Cardiac muscle cell (in vitro differentiated cells and primary cell): ENCODE measurements at regions not wholly inside any gene's neighbourhood (a gene's known extent, or its start where the extent isn't known, plus 50 kb on each side); places are given as distances from the start of the nearest gene placed in this dataset.
"Not testable (repeated sequence)": the region's sequence is repeated elsewhere in the genome, so short reads cannot be mapped to it uniquely, and the experiment has no call there.

Experiments
- DNase-seq, 2 donors: peaks; one replicate each; pipeline versions ENCODE4 v3.0.0 to v3.0.0-alpha.2; 2010 to 2017; ENCODE audit warnings: low read depth in 1 of 2, low spot score in 1 of 2
- H3K27ac ChIP-seq: fragments of 200-600 bp; sonication (generic); 2 replicates; pipeline ENCODE4 v1.5.1; 2016
- H3K27me3 ChIP-seq: fragments of 200-600 bp; sonication (generic); 2 replicates; pipeline ENCODE4 v1.6.0; 2016; ENCODE audit warnings: control low read depth
- H3K36me3 ChIP-seq: fragments of 200-600 bp; sonication (generic); 2 replicates; pipeline ENCODE4 v1.5.1; 2016; ENCODE audit warnings: control low read depth
- H3K4me1 ChIP-seq: fragments of 200-600 bp; sonication (generic); 2 replicates; pipeline ENCODE4 v1.8.1; 2017; ENCODE audit warnings: low read depth, mild to moderate bottlenecking, mixed run types
- H3K4me3 ChIP-seq: fragments of 200-600 bp; sonication (generic); 2 replicates; pipeline ENCODE4 v1.5.1; 2016; ENCODE audit warnings: mild to moderate bottlenecking
- H3K9me3 ChIP-seq: fragments of 200-600 bp; sonication (generic); 2 replicates; pipeline ENCODE4 v1.5.1; 2017; ENCODE audit warnings: low read depth, mild to moderate bottlenecking, control low read depth
- CTCF ChIP-seq: IDR thresholded peaks from 2 replicates; pipeline ENCODE4 v1.5.1; 2012; ENCODE audit warnings: low read depth, mild to moderate bottlenecking, low read length

GRCh38 chr10:44576702-44577191 is 191.8 kb upstream of the CXCL12 start:
- H3K36me3 ChIP-seq: no peaks in the 10 kb centered on the region
- H3K4me1 ChIP-seq: no peaks in the 10 kb centered on the region
- TF ChIP-seq CTCF: no peak
- no peaks in the 10 kb centered on the region for H3K9me3 ChIP-seq
- no peak overlapping the region for H3K27ac ChIP-seq
- peak in 1 of 2 donors; percentile 79 for DNase-seq
- no peak overlapping the region for H3K4me3 ChIP-seq
- no peaks in the 10 kb centered on the region for H3K27me3 ChIP-seq

DNA sequence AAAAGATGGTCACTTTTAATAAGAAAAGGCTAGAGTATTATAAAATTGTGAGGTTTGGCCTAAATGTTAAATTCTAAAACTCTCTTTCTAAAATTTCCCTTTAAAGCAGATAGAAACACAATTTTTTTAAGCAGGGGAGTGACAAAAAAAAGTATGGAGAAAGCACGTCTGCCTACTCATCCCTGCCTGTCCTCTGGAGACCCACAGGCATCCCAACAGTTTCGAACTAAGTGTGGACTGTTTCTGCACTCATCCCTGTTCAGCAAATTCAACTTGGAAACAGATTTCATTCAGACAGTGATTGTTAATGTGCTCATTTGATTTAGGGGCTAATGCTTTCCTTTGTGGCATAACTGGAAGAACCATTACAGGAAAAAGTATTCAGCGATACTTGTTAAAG is 192.6 kb upstream of the CXCL12 start:
- no peaks in the 10 kb centered on the region for H3K27me3 ChIP-seq
- no peaks in the 10 kb centered on the region for H3K4me1 ChIP-seq
- no peak overlapping the region for H3K27ac ChIP-seq
- H3K4me3 ChIP-seq: no peak overlapping the region
- H3K36me3 ChIP-seq: no peaks in the 10 kb centered on the region
- H3K9me3 ChIP-seq: no peaks in the 10 kb centered on the region
- no peak for DNase-seq
- TF ChIP-seq CTCF: no peak

DNA sequence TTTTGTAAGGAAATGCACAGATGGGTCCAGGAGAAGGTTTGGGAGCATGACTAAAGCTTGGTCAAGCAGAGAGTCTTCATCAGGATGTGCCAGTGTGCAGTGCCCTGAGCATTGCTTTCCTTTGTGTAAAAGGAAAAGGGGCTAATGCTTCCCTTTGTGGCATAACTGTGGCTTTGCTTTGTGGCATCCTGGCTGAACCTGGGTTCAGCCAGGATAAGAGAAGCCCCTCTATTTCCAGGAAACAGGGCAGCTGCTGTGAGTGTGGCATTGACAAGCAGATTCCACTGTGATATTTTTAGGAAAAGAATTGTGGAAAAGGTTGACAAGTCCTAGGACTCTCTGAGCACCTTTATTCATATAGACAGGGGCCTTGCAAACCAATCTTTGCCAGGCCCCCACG is 193.4 kb upstream of the CXCL12 start:
- TF ChIP-seq CTCF: no peak
- no peak for DNase-seq
- Histone ChIP-seq H3K4me1 (no peaks in the 10 kb centered on the region), H3K36me3 (no peaks in the 10 kb centered on the region), H3K27ac (no peak overlapping the region), H3K9me3 (no peaks in the 10 kb centered on the region), H3K27me3 (no peaks in the 10 kb centered on the region), H3K4me3 (no peak overlapping the region)

DNA sequence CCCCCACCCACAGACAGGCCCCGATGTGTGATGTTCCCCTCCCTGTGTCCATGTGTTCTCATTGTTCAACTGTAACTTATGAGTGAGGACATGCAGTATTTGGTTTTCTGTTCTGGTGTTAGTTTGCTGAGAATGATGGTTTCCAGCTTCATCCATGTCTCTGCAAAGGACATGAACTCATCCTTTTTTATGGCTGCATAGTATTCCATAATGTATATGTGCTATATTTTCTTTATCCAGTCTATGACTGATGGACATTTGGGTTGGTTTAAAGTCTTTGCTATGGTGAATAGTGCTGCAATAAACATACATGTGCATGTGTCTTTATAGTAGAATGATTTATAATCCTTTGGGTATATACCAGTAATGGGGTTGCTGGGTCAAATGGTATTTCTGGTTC is 194.1 kb upstream of the CXCL12 start:
- H3K27me3 ChIP-seq, DNase-seq, H3K4me1 ChIP-seq, H3K36me3 ChIP-seq, H3K9me3 ChIP-seq, H3K27ac ChIP-seq, H3K4me3 ChIP-seq: not testable (repeated sequence)

- no peak for TF ChIP-seq CTCF
- Histone ChIP-seq H3K9me3 (no peaks in the 10 kb centered on the region), H3K4me3 (no peak overlapping the region), H3K27me3 (no peaks in the 10 kb centered on the region), H3K4me1 (no peaks in the 10 kb centered on the region), H3K36me3 (no peaks in the 10 kb centered on the region), H3K27ac (no peak overlapping the region)
- DNase-seq: no peak
These were observed 197.1 kb upstream of the CXCL12 start for GRCh38 chr10:44581996-44582395.

DNA sequence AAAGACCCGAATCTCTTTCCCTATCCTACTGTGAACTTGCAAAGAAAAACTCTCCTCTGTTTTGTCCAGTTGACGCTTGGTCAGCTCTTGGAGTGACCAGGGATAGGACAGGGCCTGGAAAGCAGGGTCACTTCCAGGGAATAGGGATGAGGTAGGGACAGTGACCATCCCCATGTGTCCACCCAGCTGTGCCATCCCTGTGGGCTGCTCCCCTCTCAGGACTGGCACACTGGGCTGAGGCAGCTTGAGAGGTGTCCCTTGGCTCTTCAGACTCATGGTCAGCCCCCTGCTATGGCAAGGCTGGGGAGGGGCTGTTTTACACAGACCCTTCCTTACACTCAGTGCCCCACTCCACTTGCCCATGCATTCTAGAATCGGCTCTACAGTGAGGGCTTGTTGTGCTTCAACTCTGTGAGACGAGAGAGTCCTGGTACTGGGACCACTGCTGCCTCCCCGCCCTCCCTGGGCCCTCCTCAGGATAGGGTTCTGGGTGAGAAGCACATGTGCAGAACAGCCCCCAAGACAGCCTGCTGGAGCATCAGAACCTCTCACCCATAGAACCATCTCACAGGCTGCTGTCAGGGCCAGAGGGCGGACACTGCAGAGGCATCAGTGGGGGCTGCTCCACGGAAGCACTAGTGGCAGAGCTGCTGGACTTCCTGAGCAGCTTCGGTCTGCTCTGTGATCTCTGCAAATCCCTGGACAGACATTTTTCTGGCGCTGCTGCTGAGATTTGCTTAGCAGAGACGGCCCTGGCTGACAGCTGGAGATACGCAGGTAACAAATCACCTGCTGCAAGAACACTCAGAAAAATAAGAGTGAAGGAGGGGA is 202.8 kb upstream of the CXCL12 start:
- TF ChIP-seq CTCF: no peak
- H3K27me3 ChIP-seq: no peaks in the 10 kb centered on the region
- H3K9me3 ChIP-seq: no peaks in the 10 kb centered on the region
- no peaks in the 10 kb centered on the region for H3K36me3 ChIP-seq
- H3K4me1 ChIP-seq: no peaks in the 10 kb centered on the region
- H3K4me3 ChIP-seq: no peak overlapping the region
- H3K27ac ChIP-seq: no peak overlapping the region
- no peak for DNase-seq
